ENCODE measurements at regions not wholly inside any gene's neighbourhood (a gene's known extent, or its start where the extent isn't known, plus 50 kb on each side); places are given as distances from the start of the nearest gene placed in this dataset.

DNA sequence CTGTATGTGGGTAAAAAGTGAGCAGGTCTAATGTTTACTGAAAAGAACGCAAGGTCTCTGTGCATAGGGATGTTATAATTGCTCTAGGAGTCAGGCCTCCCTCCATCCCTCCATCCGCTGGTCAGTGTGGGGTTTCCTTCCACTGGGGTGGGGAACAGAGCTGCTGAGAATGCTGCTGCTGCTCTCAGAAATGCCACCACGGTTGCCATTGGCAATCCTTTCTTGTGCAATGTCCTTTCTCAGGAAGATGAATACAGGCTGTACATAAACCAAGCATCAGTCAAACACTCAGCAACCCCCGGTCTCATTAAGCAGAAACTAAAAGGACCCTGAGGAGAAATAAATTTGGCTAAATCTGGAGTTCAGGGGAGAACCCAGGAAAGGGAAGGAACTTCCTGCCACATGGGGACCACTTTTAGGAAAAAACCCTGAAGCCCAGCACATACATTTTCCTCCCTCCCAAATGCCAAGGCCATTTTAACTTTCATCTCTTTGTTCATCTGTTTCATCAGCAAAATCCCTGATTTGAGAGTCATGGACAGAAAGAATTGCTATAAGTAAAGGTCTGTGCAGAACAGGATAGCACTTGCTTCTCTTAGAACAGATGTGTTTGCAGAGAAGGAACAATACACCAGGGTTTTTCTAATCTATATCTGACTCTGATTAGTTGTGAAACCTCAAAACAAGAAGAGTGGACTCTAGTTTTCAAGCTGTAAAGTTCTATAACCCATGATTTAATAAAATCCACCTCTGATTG, 70.4 kb upstream of the SLC1A3 start:
- TF ChIP-seq, protein P1, sequence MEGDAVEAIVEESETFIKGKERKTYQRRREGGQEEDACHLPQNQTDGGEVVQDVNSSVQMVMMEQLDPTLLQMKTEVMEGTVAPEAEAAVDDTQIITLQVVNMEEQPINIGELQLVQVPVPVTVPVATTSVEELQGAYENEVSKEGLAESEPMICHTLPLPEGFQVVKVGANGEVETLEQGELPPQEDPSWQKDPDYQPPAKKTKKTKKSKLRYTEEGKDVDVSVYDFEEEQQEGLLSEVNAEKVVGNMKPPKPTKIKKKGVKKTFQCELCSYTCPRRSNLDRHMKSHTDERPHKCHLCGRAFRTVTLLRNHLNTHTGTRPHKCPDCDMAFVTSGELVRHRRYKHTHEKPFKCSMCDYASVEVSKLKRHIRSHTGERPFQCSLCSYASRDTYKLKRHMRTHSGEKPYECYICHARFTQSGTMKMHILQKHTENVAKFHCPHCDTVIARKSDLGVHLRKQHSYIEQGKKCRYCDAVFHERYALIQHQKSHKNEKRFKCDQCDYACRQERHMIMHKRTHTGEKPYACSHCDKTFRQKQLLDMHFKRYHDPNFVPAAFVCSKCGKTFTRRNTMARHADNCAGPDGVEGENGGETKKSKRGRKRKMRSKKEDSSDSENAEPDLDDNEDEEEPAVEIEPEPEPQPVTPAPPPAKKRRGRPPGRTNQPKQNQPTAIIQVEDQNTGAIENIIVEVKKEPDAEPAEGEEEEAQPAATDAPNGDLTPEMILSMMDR (optimal IDR thresholded peaks at IDR 0.05 in 1 of 3, IDR thresholded peaks at IDR 0.05 in 1 of 3, conservative IDR thresholded peaks at IDR 0.05 in 1 of 3; ENCODE audit: extremely low read depth in 1 of 3, insufficient read depth in 2 of 3, low read length in 3 of 3) = no peak
- TF ChIP-seq EZH2 (IDR thresholded peaks at IDR 0.05; ENCODE audit: low read length) = no peak

Measured in keratinocyte (primary cell).